Epithelial cell of esophagus (primary cell): ENCODE measurements at regions not wholly inside any gene's neighbourhood (a gene's known extent, or its start where the extent isn't known, plus 50 kb on each side); places are given as distances from the start of the nearest gene placed in this dataset.

Source experiments
- DNase-seq: peaks from one replicate; pipeline ENCODE4 v3.0.0; 2010; ENCODE audit warnings: low read depth
- H3K4me3 ChIP-seq: 2 replicates; pipeline ENCODE4 v1.5.1; 2011; ENCODE audit warnings: mild to moderate bottlenecking, low read length, control low read depth
- TF ChIP-seq, protein P1 (sequence below): IDR thresholded peaks from 2 replicates; pipeline ENCODE4 v1.5.1; 2011; ENCODE audit warnings: low read depth, mild to moderate bottlenecking, low read length, control low read depth, inconsistent platforms; ENCODE audit not compliant: insufficient read depth; ENCODE audit errors: missing control alignments

DNA sequence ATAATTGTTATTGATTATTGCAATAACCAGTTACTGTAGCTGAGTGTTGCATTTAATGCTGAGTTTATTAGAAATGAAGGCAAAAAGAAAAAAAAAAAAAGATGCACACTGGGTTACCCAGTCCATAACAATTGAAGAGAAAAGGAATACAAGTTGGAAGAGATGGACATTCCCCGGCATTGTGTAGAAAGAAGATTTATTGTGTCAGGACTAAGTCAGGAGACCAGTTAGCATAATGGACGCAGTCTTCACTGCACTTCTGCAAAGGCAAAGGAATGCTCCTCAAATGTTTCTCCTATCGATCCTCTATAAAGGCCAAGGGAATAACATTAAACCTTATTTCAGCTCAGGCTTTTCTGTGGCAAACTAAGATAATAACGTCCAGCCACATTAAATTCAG, 157.8 kb downstream of the INSIG2 start:
- TF ChIP-seq, protein P1, sequence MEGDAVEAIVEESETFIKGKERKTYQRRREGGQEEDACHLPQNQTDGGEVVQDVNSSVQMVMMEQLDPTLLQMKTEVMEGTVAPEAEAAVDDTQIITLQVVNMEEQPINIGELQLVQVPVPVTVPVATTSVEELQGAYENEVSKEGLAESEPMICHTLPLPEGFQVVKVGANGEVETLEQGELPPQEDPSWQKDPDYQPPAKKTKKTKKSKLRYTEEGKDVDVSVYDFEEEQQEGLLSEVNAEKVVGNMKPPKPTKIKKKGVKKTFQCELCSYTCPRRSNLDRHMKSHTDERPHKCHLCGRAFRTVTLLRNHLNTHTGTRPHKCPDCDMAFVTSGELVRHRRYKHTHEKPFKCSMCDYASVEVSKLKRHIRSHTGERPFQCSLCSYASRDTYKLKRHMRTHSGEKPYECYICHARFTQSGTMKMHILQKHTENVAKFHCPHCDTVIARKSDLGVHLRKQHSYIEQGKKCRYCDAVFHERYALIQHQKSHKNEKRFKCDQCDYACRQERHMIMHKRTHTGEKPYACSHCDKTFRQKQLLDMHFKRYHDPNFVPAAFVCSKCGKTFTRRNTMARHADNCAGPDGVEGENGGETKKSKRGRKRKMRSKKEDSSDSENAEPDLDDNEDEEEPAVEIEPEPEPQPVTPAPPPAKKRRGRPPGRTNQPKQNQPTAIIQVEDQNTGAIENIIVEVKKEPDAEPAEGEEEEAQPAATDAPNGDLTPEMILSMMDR, result no peak
- DNase-seq, result no peak
- no peak overlapping the region for H3K4me3 ChIP-seq

- no peak for DNase-seq
- TF ChIP-seq, protein P1, result no peak
- no peak overlapping the region for H3K4me3 ChIP-seq
These were observed 156.4 kb downstream of the INSIG2 start for GRCh38 chr2:118244686-118245085.

GRCh38 chr2:118243031-118243430, 154.8 kb downstream of the INSIG2 start:
- no peak for DNase-seq
- no peak overlapping the region for H3K4me3 ChIP-seq
- TF ChIP-seq, protein P1, result no peak

DNA sequence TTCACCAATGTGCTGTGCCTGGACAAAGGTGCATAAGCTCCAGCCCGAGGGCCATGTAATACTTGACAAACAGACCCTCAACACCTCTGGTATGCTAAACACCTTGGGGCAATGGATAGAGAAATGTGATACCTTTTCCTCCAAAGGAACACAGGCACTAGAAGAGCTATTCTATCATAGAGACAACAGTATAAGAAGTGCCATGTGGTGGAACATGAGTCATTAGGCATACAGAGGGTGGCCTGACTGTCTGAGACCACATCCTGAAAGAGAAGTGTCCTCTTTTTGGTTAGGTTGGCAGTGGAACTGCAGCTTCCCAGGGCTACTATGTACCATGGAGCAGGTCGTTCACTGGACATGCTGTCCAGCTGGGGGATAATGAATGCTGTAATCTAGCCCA, 153.9 kb downstream of the INSIG2 start:
- TF ChIP-seq, protein P1, result no peak
- peak; percentile 73 for DNase-seq
- H3K4me3 ChIP-seq, result no peak overlapping the region

DNA sequence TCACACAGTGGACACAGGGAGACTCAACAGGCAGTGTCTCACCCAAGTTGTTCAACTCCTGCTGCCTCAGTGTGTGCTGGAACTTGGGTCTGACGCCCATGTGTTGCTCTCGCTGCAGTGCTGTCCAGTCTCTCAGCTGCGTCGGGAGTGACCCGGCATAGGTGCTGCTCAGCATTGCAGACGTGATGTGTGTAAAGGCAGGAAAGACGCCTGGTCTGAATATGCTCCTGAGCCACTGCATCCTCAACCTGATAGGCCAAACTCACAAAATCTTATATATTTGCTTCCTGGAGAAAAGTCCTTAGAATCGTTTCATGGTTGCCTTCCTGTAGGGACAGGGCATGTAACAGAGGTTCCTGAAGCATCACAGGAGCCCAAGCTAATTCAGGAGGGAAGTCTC, 152.9 kb downstream of the INSIG2 start:
- no peak overlapping the region for H3K4me3 ChIP-seq
- no peak for DNase-seq
- TF ChIP-seq, protein P1, result no peak

- H3K4me3 ChIP-seq, result no peak overlapping the region
- DNase-seq, result peak; percentile 61
These were observed 152.0 kb downstream of the INSIG2 start for GRCh38 chr2:118240276-118240675.

DNA sequence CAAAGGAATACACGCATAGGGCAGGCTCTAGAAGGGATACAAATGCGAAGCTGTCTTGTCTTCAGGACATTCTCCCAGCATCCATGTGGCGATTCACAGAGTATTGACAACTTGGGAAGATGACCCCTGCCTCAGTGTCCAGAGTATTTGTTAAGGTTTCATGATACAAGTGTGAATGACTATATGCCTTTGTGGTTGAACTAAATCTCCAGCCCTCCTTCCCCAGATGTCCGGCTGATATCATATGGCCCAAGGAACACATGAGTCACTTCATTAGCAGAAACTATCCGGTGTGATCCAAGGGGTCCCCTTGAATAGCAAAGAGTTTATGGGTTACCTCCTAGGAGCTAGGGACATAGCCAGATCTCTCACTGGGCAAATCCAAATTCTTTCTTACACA, 151.0 kb downstream of the INSIG2 start:
- no peak overlapping the region for H3K4me3 ChIP-seq
- DNase-seq, result no peak
- TF ChIP-seq, protein P1, result no peak

More at GRCh38 chr2:118240276-118240675, 152.0 kb downstream of the INSIG2 start:
- TF ChIP-seq, protein P1, result no peak
